ENCODE measurements at regions not wholly inside any gene's neighbourhood (a gene's known extent, or its start where the extent isn't known, plus 50 kb on each side); places are given as distances from the start of the nearest gene placed in this dataset.

DNA sequence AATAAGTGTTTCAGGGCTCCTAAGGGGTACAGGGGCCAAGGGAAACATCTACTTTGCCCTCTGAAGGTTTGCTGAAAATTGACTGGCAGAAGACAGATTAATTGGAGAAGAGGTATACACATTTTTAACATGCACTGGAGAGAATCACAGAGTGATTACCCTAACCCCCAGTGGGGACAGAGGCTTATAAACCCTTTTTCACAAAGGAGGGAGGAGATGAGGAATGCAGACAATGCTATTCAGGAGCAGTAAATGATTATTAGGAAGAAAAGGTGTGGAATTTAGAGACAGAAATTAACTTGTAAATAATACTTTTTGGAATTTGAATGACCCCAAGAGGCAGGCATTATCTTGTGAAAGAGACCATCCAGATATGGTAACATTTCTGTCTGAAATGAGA, 582.4 kb upstream of the B3GAT1 start:
- TF ChIP-seq SIN3A (IDR thresholded peaks at IDR 0.05; ENCODE audit: borderline replicate concordance, insufficient read depth, low read depth, low read length), result no peak
- TF ChIP-seq, protein P1, sequence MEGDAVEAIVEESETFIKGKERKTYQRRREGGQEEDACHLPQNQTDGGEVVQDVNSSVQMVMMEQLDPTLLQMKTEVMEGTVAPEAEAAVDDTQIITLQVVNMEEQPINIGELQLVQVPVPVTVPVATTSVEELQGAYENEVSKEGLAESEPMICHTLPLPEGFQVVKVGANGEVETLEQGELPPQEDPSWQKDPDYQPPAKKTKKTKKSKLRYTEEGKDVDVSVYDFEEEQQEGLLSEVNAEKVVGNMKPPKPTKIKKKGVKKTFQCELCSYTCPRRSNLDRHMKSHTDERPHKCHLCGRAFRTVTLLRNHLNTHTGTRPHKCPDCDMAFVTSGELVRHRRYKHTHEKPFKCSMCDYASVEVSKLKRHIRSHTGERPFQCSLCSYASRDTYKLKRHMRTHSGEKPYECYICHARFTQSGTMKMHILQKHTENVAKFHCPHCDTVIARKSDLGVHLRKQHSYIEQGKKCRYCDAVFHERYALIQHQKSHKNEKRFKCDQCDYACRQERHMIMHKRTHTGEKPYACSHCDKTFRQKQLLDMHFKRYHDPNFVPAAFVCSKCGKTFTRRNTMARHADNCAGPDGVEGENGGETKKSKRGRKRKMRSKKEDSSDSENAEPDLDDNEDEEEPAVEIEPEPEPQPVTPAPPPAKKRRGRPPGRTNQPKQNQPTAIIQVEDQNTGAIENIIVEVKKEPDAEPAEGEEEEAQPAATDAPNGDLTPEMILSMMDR (IDR thresholded peaks at IDR 0.05), result no peak
- TF ChIP-seq TCF7L2 (IDR thresholded peaks at IDR 0.05; ENCODE audit: low read depth, low read length), result no peak
- TF ChIP-seq POLR2AphosphoS5 (IDR thresholded peaks at IDR 0.05; ENCODE audit: low read depth, low read length), result no peak
- TF ChIP-seq, protein P2, sequence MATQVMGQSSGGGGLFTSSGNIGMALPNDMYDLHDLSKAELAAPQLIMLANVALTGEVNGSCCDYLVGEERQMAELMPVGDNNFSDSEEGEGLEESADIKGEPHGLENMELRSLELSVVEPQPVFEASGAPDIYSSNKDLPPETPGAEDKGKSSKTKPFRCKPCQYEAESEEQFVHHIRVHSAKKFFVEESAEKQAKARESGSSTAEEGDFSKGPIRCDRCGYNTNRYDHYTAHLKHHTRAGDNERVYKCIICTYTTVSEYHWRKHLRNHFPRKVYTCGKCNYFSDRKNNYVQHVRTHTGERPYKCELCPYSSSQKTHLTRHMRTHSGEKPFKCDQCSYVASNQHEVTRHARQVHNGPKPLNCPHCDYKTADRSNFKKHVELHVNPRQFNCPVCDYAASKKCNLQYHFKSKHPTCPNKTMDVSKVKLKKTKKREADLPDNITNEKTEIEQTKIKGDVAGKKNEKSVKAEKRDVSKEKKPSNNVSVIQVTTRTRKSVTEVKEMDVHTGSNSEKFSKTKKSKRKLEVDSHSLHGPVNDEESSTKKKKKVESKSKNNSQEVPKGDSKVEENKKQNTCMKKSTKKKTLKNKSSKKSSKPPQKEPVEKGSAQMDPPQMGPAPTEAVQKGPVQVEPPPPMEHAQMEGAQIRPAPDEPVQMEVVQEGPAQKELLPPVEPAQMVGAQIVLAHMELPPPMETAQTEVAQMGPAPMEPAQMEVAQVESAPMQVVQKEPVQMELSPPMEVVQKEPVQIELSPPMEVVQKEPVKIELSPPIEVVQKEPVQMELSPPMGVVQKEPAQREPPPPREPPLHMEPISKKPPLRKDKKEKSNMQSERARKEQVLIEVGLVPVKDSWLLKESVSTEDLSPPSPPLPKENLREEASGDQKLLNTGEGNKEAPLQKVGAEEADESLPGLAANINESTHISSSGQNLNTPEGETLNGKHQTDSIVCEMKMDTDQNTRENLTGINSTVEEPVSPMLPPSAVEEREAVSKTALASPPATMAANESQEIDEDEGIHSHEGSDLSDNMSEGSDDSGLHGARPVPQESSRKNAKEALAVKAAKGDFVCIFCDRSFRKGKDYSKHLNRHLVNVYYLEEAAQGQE (IDR thresholded peaks at IDR 0.05; ENCODE audit: insufficient read depth in 1 of 2, low read depth in 2 of 2, low read length in 1 of 2), result no peak

All from Panc1 (cell line).